GM20431 (cell line): ENCODE measurements at regions not wholly inside any gene's neighbourhood (a gene's known extent, or its start where the extent isn't known, plus 50 kb on each side); places are given as distances from the start of the nearest gene placed in this dataset.
"Not testable (repeated sequence)": the region's sequence is repeated elsewhere in the genome, so short reads cannot be mapped to it uniquely, and the experiment has no call there.

Experiments
- in situ Hi-C: fragments of 300-500 bp; cut with MseI, MboI; formaldehyde crosslinking; loops from one replicate; pipeline ENCODE4 v1.15.0; 2020; ENCODE audit warnings: low sequenced_read_pairs; ENCODE audit not compliant: unreplicated experiment

DNA sequence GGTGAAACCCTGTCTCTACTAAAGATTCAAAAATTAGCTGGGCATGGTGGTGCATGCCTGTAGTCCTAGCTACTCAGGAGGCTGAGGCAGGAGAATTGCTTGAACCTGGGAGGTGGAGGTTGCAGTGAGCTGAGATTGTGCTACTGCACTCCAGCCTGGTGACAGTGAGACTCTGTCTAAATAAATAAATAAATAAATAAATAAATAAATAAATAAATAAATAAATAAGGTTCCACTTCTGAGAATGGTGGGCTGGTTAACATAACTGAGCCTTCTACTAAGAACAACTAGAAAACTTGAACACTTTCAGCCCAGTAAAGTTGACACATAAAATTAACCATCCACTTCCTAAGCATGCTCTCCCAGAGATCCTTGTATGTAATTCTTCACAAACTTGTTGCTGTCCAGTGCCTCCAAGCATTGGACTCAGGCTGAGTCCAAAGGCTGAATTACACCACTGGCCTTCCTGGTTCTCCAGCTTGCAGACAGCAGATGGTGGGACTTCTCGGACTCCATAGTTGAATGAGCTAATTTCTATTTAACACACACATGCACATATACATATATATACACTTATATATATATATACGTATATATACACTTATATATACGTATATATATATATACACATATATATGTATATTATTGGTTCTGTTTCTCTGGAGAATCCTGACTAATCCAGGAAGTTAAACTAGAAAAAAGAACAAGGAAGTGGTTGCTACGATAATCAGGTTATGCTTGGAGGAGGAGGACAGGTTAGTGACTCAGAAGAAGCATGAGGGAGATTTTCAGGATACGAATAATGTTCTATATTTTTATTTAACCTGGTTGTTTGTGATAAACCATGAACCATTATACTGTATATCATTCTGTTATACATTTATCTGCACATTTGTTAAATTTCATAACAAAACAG is 348.8 kb downstream of the METTL4 start:
- in situ Hi-C loops = no loop called here

DNA sequence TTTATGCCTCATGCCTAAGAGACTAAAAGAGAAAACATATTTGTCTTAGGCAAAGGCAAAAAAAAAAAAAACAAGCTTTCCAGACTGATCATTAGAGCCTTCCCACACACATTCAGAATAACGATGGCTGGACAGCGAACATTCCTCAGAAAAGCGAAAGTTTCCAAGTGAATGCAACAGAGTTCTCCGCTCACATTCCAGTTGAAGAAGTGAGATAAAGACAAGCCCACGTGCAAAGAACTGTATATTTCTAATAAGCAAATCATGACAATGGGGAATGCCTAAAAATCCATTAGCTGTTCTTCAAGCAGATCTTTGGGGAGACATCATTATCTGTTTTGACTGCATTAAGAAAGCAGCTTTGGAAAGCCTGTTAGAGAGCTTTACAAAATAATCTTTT is 347.9 kb downstream of the METTL4 start:
- in situ Hi-C loops = no loop called here

DNA sequence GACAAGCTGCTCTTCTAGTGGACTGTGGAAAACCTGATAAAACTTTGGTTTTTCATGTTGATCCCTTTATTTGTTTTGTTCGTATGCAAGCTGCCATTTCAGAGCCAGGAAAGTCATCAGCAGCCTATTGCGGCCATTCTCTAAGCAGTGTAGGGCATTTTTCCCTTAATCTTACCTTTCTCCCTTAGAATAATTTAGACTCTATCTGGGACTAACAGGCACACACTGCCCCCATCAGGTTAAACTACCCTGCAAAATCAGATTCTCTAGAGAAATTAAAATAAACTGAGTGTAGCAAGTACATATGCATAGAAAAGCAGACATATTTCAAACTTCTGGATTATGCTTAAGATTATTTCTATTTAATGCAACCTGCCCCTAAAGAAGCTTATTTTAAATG is 347.5 kb downstream of the METTL4 start:
- in situ Hi-C loops = no loop called here

DNA sequence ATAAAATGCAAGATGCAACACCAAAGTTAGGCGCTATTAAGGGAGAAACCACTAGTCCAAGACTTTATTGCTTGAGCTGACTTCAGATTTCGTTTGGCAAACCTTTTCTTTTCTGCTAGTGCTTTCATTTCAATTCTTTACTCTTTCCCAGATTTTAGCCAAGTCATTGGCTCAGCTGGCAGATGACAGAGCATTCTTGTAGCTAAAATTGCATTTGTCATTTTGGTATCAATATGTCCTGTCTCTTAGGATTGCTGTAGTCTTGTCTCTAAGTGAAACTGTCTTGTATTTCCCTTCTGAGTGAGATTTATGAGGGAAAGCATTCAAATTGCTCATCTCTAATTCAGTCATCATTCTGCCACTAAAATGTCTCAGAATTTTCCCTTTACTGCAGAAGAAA is 335.1 kb downstream of the METTL4 start:
- in situ Hi-C loops = no loop called here

DNA sequence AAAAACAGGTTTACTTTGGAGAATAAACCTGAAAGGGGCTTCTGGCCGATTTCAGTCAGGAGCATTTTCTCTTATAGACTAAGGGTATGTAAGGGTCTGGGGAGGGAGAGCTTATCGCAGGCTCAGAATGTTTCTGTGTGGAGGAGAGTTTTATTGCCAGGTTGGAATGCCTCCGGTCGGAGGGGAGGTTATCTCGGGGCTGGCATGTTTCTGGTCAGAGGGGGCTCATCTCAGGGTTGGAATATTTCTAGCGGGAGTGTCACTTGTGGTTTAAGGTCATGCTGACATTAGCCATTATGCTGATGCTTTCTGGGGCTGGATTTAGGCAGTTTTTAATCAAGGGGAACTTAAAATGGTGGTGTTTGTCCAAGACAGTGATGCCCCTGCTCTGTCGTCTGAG is 333.6 kb downstream of the METTL4 start:
- in situ Hi-C loops = no loop called here

DNA sequence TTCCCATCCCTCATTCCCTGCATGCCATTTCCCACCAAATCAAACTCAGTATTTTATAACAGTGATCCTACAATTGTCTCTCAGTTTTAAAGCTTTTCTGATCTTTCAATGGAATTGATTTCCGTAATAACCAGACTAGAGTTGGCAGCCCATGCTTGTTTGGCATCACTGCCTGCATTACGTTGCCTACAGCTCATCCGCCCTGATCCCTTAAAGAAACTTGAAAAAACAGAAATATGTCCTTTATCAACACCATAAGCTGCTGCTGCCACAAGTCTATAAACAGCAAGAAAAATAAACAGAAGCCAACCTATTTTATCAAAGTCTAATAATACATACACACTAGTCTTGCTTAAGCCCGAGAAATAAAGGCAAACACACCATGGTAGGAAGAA is 331.0 kb downstream of the METTL4 start:
- in situ Hi-C loops = no loop called here

DNA sequence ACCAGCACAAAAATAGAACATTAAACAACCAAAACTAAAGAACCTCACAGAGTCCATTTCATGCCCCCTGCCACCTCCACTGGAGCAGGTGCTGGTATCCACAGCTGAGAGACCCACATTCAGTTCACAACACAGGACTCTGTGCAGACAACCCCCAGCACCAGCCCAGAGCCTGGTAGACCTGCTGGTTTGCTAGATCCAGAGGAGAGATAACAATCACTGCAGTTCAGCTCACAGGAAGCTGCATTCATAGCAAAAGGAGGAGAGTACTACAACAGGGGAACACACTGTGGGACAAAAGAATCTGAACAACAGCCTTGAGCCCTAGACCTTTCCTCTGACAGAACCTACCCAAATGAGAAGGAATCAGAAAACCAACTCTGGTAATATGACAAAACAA is 326.7 kb downstream of the METTL4 start:
- in situ Hi-C loops = no loop called here

DNA sequence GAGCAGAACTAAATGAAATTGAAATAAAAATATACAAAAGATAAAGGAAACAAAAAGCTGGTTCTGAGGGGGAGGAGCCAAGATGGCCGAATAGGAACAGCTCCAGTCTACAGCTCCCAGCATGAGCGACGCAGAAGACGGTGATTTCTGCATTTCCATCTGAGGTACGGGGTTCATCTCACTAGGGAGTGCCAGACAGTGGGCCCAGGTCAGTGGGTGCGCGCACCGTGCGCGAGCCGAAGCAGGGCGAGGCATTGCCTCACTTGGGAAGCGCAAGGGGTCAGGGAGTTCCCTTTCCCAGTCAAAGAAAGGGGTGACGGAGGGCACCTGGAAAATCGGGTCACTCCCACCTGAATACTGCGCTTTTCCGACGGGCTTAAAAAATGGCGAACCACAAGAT is 324.2 kb downstream of the METTL4 start:
- in situ Hi-C loops = not testable (repeated sequence)

DNA sequence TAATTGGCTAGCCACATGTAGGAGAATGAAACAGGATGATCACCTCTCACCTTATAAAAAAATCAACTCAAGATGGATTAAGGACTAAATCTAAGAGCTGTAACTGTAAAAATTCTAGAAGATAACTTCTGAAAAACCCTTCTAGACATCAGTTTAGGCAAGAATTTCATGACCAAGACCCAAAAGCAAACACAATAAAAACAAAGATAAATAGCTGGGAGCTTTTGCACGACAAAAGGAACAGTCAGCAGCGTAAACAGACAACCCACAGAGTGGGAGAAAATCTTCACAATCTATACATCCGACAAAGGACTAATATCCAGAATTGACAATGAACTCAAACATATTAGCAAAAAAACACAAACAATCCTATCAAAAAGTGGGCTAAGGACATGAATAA is 316.3 kb downstream of the METTL4 start:
- in situ Hi-C loops = no loop called here

DNA sequence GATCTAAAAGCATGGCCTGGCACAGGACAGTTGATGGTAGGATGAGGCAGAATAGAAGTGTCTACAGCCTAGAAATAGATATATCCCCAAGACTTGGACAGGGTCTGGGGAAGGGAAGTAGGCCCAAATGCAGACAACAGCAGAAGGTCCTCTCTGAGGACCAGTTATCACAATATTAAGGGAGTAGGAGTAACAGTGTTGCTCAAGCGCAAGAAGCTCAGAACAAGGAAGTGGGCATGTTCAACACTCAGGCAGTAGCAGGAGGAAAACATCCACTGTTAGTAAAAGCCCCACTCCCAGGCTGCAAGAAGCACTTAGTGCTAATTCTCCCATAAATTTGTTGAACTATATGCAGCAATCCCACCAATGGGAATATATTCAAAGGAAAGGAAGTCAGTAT is 314.7 kb downstream of the METTL4 start:
- in situ Hi-C loops = no loop called here

DNA sequence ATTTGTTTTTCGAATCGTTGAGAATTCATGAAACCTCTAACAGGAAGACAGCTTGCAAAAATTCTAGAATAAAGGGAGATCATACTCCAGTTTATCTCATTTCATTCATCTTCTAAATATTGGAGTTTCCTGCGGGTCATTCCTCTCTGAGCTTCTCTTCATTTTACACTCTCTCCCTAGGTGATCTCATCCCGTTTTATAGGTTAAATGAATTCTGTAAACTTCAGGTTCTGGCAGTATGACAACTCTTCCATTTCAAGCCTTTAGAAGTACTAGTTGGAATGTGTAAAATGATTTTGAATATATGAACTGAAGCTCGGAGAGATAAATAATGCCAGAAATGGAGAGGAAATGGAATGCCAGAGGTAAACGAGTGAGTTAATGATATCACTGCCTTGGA is 312.4 kb downstream of the METTL4 start:
- in situ Hi-C loops = no loop called here

DNA sequence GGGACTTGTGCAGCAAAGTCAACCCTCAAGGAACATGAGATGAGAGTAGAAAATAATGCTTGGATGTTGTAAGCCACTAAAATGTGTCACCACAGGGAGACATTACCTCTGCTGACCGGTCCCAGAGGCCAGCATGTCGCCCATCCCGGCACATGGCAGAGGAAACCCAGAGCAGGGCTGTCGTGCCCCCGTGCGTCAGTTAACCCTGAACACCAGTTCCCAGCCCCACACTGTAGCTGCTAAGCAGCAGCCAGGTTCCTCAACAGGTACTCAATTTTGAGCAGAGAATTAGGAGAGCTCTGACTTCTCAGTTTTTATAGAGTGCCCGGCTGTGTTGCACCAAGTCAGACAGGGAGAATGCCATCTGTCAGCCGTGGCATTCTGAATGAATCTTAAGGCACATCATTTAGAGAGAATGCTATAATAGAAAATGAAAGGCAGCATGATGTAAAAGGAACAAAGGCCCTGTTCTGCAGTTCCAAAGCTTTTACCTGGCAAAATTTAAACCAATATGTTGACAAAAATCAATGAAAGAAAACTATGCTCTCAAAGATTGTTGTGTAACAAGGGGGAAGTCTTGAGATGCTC is 307.9 kb downstream of the METTL4 start:
- in situ Hi-C loops = no loop called here

DNA sequence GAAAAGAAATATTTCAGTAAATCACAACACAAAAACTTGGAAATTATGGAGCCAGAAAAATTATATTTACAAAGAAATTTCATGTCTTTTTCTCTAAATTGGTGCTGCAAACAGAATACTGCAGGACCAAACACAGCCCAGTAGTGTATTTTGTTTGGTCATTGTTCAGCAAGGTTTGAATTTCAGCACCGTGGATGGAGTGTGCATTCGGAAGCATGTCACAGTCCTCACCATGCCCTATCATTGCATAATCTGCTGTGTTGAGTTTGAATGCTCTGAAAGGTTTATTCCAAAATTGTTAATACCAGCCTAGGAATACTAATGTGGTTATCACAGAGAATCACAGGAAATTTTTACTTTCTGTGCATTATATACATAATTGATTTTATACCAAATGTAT is 296.7 kb downstream of the METTL4 start:
- in situ Hi-C loops = no loop called here

DNA sequence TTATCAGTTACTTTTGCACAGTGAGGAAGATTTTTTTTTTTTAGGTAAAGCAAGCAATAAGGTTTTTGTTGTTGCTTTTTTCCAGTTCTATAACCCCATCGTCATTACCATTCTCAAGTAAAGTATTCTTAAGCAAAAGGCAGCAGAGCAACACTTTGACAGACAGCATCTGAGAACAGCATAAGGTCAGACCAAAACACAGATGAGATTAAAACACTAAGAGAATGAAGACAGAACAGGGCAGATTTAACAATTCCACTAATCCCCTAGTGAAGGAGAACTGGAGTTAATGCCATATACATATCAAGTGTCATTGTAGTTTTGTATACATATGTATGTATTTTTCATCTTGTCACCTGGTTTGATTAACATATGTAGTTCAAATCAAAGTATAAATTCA is 290.2 kb downstream of the METTL4 start:
- in situ Hi-C loops = no loop called here

DNA sequence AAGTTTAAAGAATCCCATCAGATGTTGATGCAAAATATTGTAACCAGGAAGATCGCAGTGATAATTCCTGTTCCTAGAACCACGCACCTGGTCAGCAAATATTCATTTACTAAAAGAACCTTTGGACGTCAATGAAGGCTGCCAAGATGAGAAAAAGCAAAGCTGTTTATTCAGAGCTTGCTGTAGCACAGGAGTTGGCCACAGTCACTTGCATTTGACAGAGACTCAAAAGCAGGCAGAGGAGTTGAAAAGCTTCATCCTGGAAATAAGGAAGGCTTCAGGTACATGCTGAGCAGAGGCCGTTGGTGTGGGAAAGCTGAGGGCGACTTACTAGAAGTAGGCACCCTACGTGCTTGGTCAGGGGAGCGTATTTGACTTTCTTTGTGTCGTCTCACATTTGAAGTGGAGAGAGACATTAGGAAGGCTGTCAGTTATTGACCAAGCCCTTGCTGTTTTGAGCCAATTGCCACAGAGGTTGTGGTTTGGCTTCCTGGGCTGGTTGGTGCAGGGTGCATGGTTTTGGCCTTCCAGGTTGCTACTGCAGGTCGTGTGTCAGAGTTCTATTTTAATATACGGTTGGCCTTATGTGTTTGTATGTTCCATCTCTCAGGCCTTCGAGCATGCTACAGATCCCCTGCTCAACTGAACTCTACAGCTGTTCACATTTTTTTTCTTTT is 289.6 kb downstream of the METTL4 start:
- in situ Hi-C loops = no loop called here

DNA sequence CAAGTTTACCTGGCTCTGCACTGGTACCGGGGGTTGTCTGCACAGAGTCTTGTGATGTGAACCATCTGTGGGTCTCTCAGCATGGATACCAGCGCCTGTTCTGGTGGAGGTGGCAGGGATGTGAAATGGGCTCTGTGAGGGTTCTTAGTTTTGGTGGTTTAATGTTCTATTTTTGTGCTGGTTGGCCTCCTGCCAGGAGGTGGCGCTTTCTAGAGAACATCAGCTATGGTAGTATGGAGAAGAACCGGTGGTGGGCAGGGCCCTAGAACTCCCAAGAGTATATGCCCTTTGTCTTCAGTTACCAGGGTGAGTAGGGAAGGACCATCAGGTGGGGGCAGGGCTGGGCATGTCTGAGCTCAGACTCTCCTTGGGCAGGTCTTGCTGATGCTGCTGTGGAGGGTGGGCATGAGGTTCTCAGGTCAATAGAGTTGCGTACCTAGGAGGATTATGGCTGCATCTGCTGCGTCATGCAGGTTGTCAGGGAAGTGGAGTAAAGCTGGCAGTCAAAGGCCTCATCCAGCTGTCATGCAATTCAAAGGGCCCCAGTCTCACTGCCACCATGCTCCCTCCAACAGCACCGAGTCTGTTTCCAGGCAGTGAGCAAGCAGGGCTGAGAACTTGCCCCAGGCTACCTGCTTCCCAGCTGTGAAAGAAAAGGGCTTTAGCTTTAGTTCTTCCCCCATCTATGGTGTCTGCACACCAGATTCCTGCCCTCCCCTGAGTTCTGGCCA is 278.0 kb downstream of the METTL4 start:
- in situ Hi-C loops = no loop called here

DNA sequence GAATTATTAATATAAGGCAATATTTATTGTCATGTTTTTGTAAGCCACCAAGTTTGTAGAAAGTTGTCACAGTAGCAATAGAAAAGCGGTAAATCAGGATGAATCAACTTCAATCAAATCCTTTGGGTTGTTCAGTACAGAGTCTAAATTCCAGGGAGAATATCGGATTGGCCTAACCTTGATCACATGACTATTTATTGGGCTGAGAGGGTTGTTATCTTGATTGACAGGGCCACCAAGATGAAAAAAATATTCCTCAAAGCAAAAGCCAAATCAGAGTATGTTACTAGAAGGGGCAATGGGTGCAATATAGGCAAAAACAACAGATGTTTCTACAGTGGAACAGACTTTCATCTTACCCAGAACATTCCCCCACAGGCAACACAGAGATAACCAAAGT is 270.0 kb downstream of the METTL4 start:
- in situ Hi-C loops = no loop called here

DNA sequence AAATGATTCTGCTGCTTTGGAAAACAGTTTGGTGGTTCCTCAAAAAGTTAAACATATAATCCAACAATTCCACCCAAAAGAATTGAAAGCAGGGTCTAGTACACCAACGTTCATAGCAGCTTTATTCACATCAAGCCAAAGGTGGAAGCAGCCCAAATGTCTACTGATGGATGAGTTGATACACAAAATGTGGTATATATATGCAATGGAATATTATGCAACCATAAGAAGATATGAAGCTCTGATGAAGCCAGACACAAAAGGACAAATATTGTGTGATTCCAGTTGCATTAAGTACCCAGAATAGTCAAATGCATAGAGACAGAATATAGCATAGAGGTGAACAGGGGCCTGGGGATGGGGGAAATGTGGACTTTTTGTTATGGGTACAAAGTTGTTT is 269.3 kb downstream of the METTL4 start:
- in situ Hi-C loops = no loop called here

DNA sequence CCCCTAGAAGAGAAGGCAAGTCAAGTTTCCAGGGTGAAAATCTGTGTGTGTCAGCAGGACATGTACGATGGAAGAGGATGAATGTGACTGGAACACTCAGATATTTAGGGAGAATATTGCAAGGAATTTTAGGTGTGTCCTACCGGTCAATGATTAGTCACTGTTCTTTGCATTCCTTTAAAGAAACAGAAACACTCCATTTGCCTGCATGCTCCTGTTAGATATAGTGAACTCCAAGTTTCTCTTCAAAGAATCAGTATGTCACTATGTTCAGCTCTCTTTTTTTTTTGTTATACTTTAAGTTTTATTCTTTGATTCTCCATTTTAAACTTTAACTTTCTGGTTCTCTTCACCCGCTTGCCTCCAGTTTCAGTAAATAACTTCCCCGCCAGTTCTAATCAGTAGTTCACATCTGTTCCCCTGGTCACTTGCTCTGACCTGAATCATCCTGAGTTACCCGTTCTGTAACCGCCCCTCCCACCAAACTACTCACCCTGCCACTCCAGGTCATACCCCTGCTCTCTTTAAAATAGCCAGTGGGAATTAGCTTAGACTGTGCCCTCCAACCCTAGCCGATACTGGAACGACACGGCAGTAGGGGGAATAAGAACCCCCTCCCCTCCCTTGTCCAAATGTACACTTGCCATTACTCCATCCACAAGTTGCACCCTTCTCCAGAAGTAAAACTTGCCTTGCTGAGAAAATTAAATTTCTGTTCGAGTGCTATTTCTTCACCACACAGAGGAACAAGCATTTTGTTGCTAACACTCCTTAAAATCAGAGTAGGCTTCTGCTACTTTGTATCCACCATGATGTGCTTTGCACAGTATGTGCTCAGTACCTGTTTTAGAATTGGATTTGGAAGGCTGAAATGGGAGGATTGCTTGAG is 268.4 kb downstream of the METTL4 start:
- in situ Hi-C loops = no loop called here
